IPS-15b (cell line): ENCODE measurements at regions not wholly inside any gene's neighbourhood (a gene's known extent, or its start where the extent isn't known, plus 50 kb on each side); places are given as distances from the start of the nearest gene placed in this dataset.

Source experiments
- H3K27me3 ChIP-seq: one replicate; pipeline ENCODE4 v1.6.1; 2013; ENCODE audit warnings: low read length; ENCODE audit not compliant: control insufficient read depth, insufficient read depth
- H3K36me3 ChIP-seq: one replicate; pipeline ENCODE4 v1.6.1; 2013; ENCODE audit warnings: low read length; ENCODE audit not compliant: control insufficient read depth, insufficient read depth
- H3K4me1 ChIP-seq: one replicate; pipeline ENCODE4 v1.6.1; 2013; ENCODE audit warnings: mild to moderate bottlenecking, low read length; ENCODE audit not compliant: control insufficient read depth, insufficient read depth
- H3K4me3 ChIP-seq: one replicate; pipeline ENCODE4 v1.5.1; 2013; ENCODE audit warnings: low read depth, low read length
- H3K9ac ChIP-seq: one replicate; pipeline ENCODE4 v1.6.1; 2013; ENCODE audit warnings: low read depth, mild to moderate bottlenecking, low read length
- H3K9me3 ChIP-seq: one replicate; pipeline ENCODE4 v1.6.1; 2013; ENCODE audit warnings: mild to moderate bottlenecking, low read length; ENCODE audit not compliant: control insufficient read depth, insufficient read depth

GRCh38 chr12:130111965-130112496 lies 50.2 kb upstream of the FZD10 start:
- Histone ChIP-seq H3K36me3 (no peaks in the 10 kb centered on the region), H3K27me3 (peaks cover 2% of the 10 kb centered on the region), H3K9ac (no peak overlapping the region), H3K4me3 (no peak overlapping the region), H3K9me3 (no peaks in the 10 kb centered on the region), H3K4me1 (no peaks in the 10 kb centered on the region)
